Tibial artery (tissue), 4 donors: ENCODE measurements at regions not wholly inside any gene's neighbourhood (a gene's known extent, or its start where the extent isn't known, plus 50 kb on each side); places are given as distances from the start of the nearest gene placed in this dataset.

ENCODE experiments used
- DNase-seq, 2 donors: peaks; one replicate each; pipeline ENCODE4 v3.0.0-alpha.2; 2019
- H3K27ac ChIP-seq, 2 donors: fragments of 200-600 bp; sonication (generic) in 1 of 2; 1 replicate in 1 of 2; 2 replicates in 1 of 2; pipeline ENCODE4 v1.5.1; 2018 to 2019; ENCODE audit warnings: mild to moderate bottlenecking in 1 of 2
- H3K27me3 ChIP-seq, 2 donors: fragments of 200-600 bp; sonication (generic) in 1 of 2; one replicate each; pipeline versions ENCODE4 v1.5.1 to v1.6.0; 2016 to 2019
- H3K36me3 ChIP-seq, 3 donors: fragments of 200-600 bp; sonication (generic) in 2 of 3; one replicate each; pipeline ENCODE4 v1.5.1; 2016 to 2019; ENCODE audit warnings: mild to moderate bottlenecking in 2 of 3
- H3K4me1 ChIP-seq, 4 donors: fragments of 200-600 bp; sonication (generic) in 2 of 4; 1 replicate in 3 of 4; 2 replicates in 1 of 4; pipeline ENCODE4 v1.5.1; 2016 to 2019
- H3K4me3 ChIP-seq, 2 donors: fragments of 200-600 bp; sonication (generic) in 1 of 2; 1 replicate in 1 of 2; 2 replicates in 1 of 2; pipeline ENCODE4 v1.5.1; 2018 to 2019; ENCODE audit warnings: mild to moderate bottlenecking in 2 of 2
- H3K9me3 ChIP-seq, 3 donors: fragments of 200-600 bp; sonication (generic) in 1 of 3; one replicate each; pipeline ENCODE4 v1.5.1; 2016 to 2019
- CTCF ChIP-seq, 2 experiments: fragments of 200-600 bp in 1 of 2; fragments of 450-650 bp in 1 of 2; IDR thresholded peaks; one replicate each; pipeline ENCODE4 v1.5.1; 2017 to 2019; ENCODE audit warnings: antibody characterized with exemption in 2 of 2, mild to moderate bottlenecking in 1 of 2, moderate library complexity in 1 of 2
- intact Hi-C: fragments of 100-400 bp; cut with DNase I; formaldehyde crosslinking; loops from one replicate; pipeline ENCODE4 v1.15.0; 2023; ENCODE audit warnings: low total_unique reads

GRCh38 chr6:71080133-71080532 lies 123.3 kb upstream of the B3GAT2 start:
- no peak for DNase-seq
- H3K36me3 ChIP-seq: no peaks in the 10 kb centered on the region
- peaks cover 0 to 24% (median 4%) of the 10 kb centered on the region in 4 donors for H3K4me1 ChIP-seq
- intact Hi-C loops: no loop called here
- peaks cover 0 to 12% (median 0%) of the 10 kb centered on the region in 3 donors for H3K9me3 ChIP-seq
- no peaks in the 10 kb centered on the region for H3K27me3 ChIP-seq
- TF ChIP-seq CTCF (IDR thresholded peaks at IDR 0.05): no peak
- H3K27ac ChIP-seq: no peak overlapping the region
- H3K4me3 ChIP-seq: no peak overlapping the region

- intact Hi-C loops: no loop called here
- no peak for TF ChIP-seq CTCF (IDR thresholded peaks at IDR 0.05)
- peaks cover 0 to 24% (median 4%) of the 10 kb centered on the region in 4 donors for H3K4me1 ChIP-seq
- no peak for DNase-seq
- no peak overlapping the region for H3K4me3 ChIP-seq
- peaks cover 0 to 12% (median 0%) of the 10 kb centered on the region in 3 donors for H3K9me3 ChIP-seq
- no peaks in the 10 kb centered on the region for H3K27me3 ChIP-seq
- no peaks in the 10 kb centered on the region for H3K36me3 ChIP-seq
- H3K27ac ChIP-seq: no peak overlapping the region
Observed at GRCh38 chr6:71080826-71081225, 124.0 kb upstream of the B3GAT2 start.

- TF ChIP-seq CTCF (IDR thresholded peaks at IDR 0.05): no peak
- H3K4me1 ChIP-seq: peaks cover 0 to 24% (median 4%) of the 10 kb centered on the region in 4 donors
- DNase-seq: no peak
- peak overlapping the region in 1 of 2 donors; percentile 7 for H3K27ac ChIP-seq
- H3K36me3 ChIP-seq: no peaks in the 10 kb centered on the region
- no peaks in the 10 kb centered on the region for H3K27me3 ChIP-seq
- intact Hi-C loops: no loop called here
- H3K9me3 ChIP-seq: peaks cover 0 to 12% (median 0%) of the 10 kb centered on the region in 3 donors
- peak overlapping the region; percentile 26 to 29 for H3K4me3 ChIP-seq
Observed at GRCh38 chr6:71082033-71082650, 125.3 kb upstream of the B3GAT2 start.

- Histone ChIP-seq H3K4me3 (no peak overlapping the region), H3K9me3 (peaks cover 0 to 2% (median 0%) of the 10 kb centered on the region in 3 donors), H3K36me3 (no peaks in the 10 kb centered on the region), H3K27ac (no peak overlapping the region), H3K27me3 (no peaks in the 10 kb centered on the region), H3K4me1 (peaks cover 0 to 24% (median 4%) of the 10 kb centered on the region in 4 donors)
- no peak for DNase-seq
- TF ChIP-seq CTCF (IDR thresholded peaks at IDR 0.05): no peak
- intact Hi-C loops: no loop called here
Observed at GRCh38 chr6:71083308-71083820, 126.5 kb upstream of the B3GAT2 start.

- Histone ChIP-seq H3K4me1 (peaks cover 0 to 4% (median 1%) of the 10 kb centered on the region in 4 donors), H3K27ac (no peak overlapping the region), H3K36me3 (no peaks in the 10 kb centered on the region), H3K9me3 (no peaks in the 10 kb centered on the region), H3K4me3 (no peak overlapping the region), H3K27me3 (no peaks in the 10 kb centered on the region)
- intact Hi-C loops: no loop called here
- no peak for DNase-seq
- TF ChIP-seq CTCF (IDR thresholded peaks at IDR 0.05): no peak
Observed at GRCh38 chr6:71088166-71088565, 131.3 kb upstream of the B3GAT2 start.
